SK-N-SH (cell line): ENCODE measurements at regions not wholly inside any gene's neighbourhood (a gene's known extent, or its start where the extent isn't known, plus 50 kb on each side); places are given as distances from the start of the nearest gene placed in this dataset.

ENCODE experiments used
- CTCF ChIA-PET: fragments of 300-600, 350-600 bp; formaldehyde crosslinking; extraction: SDS; loops from one replicate; lab custom pipeline; 2021; lab: Yijun Ruan, JAX
- POLR2A ChIA-PET: fragments of 350-600 bp; sonication (Branson Sonifier 250); formaldehyde crosslinking; extraction: SDS; loops from one replicate; lab custom pipeline; 2020; ENCODE audit warnings: antibody characterized with exemption, inconsistent platforms; lab: Yijun Ruan, JAX
- DNase-seq: peaks from one replicate; pipeline ENCODE4 v3.0.0; 2012
- H2AFZ ChIP-seq: fragments of 200-600 bp; sonication (generic); 2 replicates; pipeline ENCODE4 v1.8.1; 2016; ENCODE audit warnings: antibody characterized with exemption, mild to moderate bottlenecking, low read depth
- H3F3A ChIP-seq: fragments of 200-600 bp; sonication (generic); replicated peaks from 2 replicates; pipeline ENCODE3; 2016; ENCODE audit warnings: antibody characterized with exemption, mild to moderate bottlenecking; ENCODE audit not compliant: insufficient read depth
- H3K27ac ChIP-seq, 2 experiments: fragments of 200-500 bp in 1 of 2; fragments of 200-600 bp in 1 of 2; sonication (Bioruptor generic) in 1 of 2; sonication (generic), shearing (Covaris generic) in 1 of 2; 2 replicates each; pipeline versions ENCODE4 v1.5.1 to v1.6.1; 2014 to 2016; ENCODE audit warnings: low read depth in 2 of 2, inconsistent platforms in 1 of 2, low read length in 1 of 2, mild to moderate bottlenecking in 1 of 2, mixed read lengths in 1 of 2
- H3K27me3 ChIP-seq: fragments of 200-600 bp; sonication (generic), shearing (Covaris generic); 2 replicates; pipeline ENCODE4 v1.6.1; 2016; ENCODE audit warnings: mixed run types; ENCODE audit not compliant: insufficient read depth
- H3K36me3 ChIP-seq, 2 experiments: fragments of 200-500 bp in 1 of 2; fragments of 200-600 bp in 1 of 2; sonication (Bioruptor generic) in 1 of 2; sonication (generic) in 1 of 2; replicated peaks in 1 of 2; 2 replicates each; pipeline versions ENCODE3 to v1.5.1; 2014 to 2016; ENCODE audit warnings: low read length in 1 of 2, mild to moderate bottlenecking in 1 of 2; ENCODE audit not compliant: insufficient read depth in 2 of 2, control insufficient read depth in 1 of 2
- H3K4me1 ChIP-seq, 2 experiments: fragments of 200-500 bp in 1 of 2; fragments of 200-600 bp in 1 of 2; sonication (Bioruptor generic) in 1 of 2; sonication (generic), shearing (Covaris generic) in 1 of 2; 2 replicates each; pipeline versions ENCODE4 v1.5.1 to v1.6.1; 2014 to 2016; ENCODE audit warnings: low read depth in 1 of 2, low read length in 1 of 2, mixed run types in 1 of 2; ENCODE audit not compliant: insufficient read depth in 2 of 2, control insufficient read depth in 1 of 2
- H3K4me2 ChIP-seq: fragments of 200-600 bp; sonication (generic), shearing (Covaris generic); 2 replicates; pipeline ENCODE4 v1.6.1; 2017; ENCODE audit warnings: mixed run types
- H3K4me3 ChIP-seq, 2 experiments: fragments of 200-500 bp in 1 of 2; fragments of 200-600 bp in 1 of 2; sonication (Bioruptor generic) in 1 of 2; sonication (generic), shearing (Covaris generic) in 1 of 2; 2 replicates each; pipeline versions ENCODE4 v1.5.1 to v1.8.1; 2014 to 2016; ENCODE audit warnings: low read depth in 2 of 2, inconsistent platforms in 1 of 2, low read length in 1 of 2, mild to moderate bottlenecking in 1 of 2, mixed read lengths in 1 of 2, moderate library complexity in 1 of 2
- H3K79me2 ChIP-seq: fragments of 200-600 bp; sonication (generic); 2 replicates; pipeline ENCODE4 v1.8.1; 2017; ENCODE audit warnings: mild to moderate bottlenecking; ENCODE audit not compliant: insufficient read depth
- H3K9ac ChIP-seq: fragments of 200-600 bp; sonication (generic); 2 replicates; pipeline ENCODE4 v1.6.1; 2017; ENCODE audit warnings: mixed run types
- H3K9me2 ChIP-seq: fragments of 200-600 bp; sonication (generic); 2 replicates; pipeline ENCODE4 v1.6.1; 2017; ENCODE audit warnings: mixed run types
- H3K9me3 ChIP-seq: fragments of 200-600 bp; sonication (generic); 2 replicates; pipeline ENCODE4 v1.6.1; 2017; ENCODE audit warnings: mixed run types, mild to moderate bottlenecking, moderate library complexity
- H4K20me1 ChIP-seq: fragments of 200-600 bp; sonication (generic); 2 replicates; pipeline ENCODE4 v1.6.1; 2017; ENCODE audit warnings: mild to moderate bottlenecking, mixed run types; ENCODE audit not compliant: insufficient read depth
- CHD2 ChIP-seq: fragments of 150-350 bp; IDR thresholded peaks from 2 replicates; pipeline ENCODE4 v1.6.1; 2018; ENCODE audit warnings: low read length; ENCODE audit not compliant: partially characterized antibody
- EZH2phosphoT487 ChIP-seq: fragments of 200-600 bp; sonication (generic); IDR thresholded peaks from 2 replicates; pipeline ENCODE4 v1.6.1; 2017; ENCODE audit warnings: low read depth, mixed run types, mild to moderate bottlenecking, antibody characterized with exemption, moderate library complexity, borderline replicate concordance
- FOXJ3 ChIP-seq: sonication (generic); formaldehyde crosslinking; IDR thresholded peaks from 2 replicates; pipeline ENCODE4 v1.5.1; 2020; ENCODE audit warnings: mild to moderate bottlenecking, missing genetic modification reagents
- GATA2 ChIP-seq: sonication (generic); formaldehyde crosslinking; IDR thresholded peaks from 2 replicates; pipeline ENCODE4 v1.5.0; 2020; ENCODE audit warnings: mild to moderate bottlenecking, missing genetic modification reagents
- MXI1 ChIP-seq: IDR thresholded peaks from 2 replicates; pipeline ENCODE4 v1.6.1; 2012; ENCODE audit warnings: mild to moderate bottlenecking, low read depth, low read length, improper control_type of control experiment
- POLR2AphosphoS5 ChIP-seq: IDR thresholded peaks from 2 replicates; pipeline ENCODE4 v1.6.1; 2012; ENCODE audit warnings: low read depth, low read length
- RAD21 ChIP-seq: IDR thresholded peaks from 2 replicates; pipeline ENCODE4 v1.6.1; 2012; ENCODE audit warnings: mild to moderate bottlenecking, low read length
- RCOR1 ChIP-seq: fragments of 150-350 bp; IDR thresholded peaks from 2 replicates; pipeline ENCODE4 v1.6.1; 2017; ENCODE audit warnings: antibody characterized with exemption, low read length
- SIN3A ChIP-seq: IDR thresholded peaks from 2 replicates; pipeline ENCODE4 v1.6.1; 2012; ENCODE audit warnings: low read depth, mild to moderate bottlenecking, low read length, moderate library complexity, borderline replicate concordance
- SMC3 ChIP-seq: IDR thresholded peaks from 2 replicates; pipeline ENCODE4 v1.6.1; 2012; ENCODE audit warnings: low read depth, low read length, improper control_type of control experiment
- TAF1 ChIP-seq: IDR thresholded peaks from 2 replicates; pipeline ENCODE4 v1.6.1; 2012; ENCODE audit warnings: low read depth, mild to moderate bottlenecking, low read length, moderate library complexity, borderline replicate concordance
- YY1 ChIP-seq: IDR thresholded peaks from 2 replicates; pipeline ENCODE4 v1.4.0; 2012; ENCODE audit warnings: low read depth, mild to moderate bottlenecking
- WGBS: methylation state at CpG from one replicate; pipeline ENCODE4 v1.1.6; 2017; ENCODE audit warnings: low lambda C conversion rate; 5-methylcytosine and 5-hydroxymethylcytosine counted together
- TF ChIP-seq, protein P1 (sequence below): IDR thresholded peaks from 2 replicates; pipeline ENCODE4 v1.4.0; 2012; ENCODE audit warnings: low read depth, borderline replicate concordance
- TF ChIP-seq, protein P2 (sequence below): IDR thresholded peaks from 2 replicates; pipeline ENCODE4 v1.4.0; 2012; ENCODE audit warnings: low read depth
- TF ChIP-seq, protein P3 (sequence below): IDR thresholded peaks from 2 replicates; pipeline ENCODE4; 2012
- TF ChIP-seq, protein P4 (sequence below): fragments of 150-350 bp; IDR thresholded peaks from 2 replicates; pipeline ENCODE4 v1.6.1; 2016; ENCODE audit warnings: mild to moderate bottlenecking, low read depth, low read length
- TF ChIP-seq, protein P5 (sequence below): IDR thresholded peaks from 2 replicates; pipeline ENCODE4 v1.4.0; 2012; ENCODE audit warnings: low read depth, borderline replicate concordance
- TF ChIP-seq, protein P6 (sequence below): IDR thresholded peaks from 2 replicates; pipeline ENCODE4 v1.6.1; 2012; ENCODE audit warnings: mild to moderate bottlenecking, low read depth, low read length, moderate library complexity

DNA sequence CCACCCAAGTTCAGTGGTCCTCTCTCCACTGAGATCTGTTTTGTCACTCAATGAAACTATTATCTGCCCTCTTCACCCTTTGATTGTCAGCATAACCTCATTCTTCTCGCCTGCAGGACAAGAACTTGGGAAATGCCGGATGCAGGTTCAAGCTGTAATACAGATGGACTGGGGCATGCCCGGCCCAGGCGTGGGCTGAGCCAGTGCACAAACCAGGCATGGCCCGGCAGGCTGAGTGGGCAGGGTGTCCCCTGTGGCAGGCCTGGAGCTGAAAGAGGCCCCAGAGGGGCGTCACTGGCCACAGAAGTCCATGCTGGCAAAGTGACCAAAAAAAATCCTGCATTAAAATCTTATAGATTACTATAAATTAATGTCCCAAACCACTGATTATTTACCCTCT is 638.9 kb upstream of the EPHA6 start:
- ChIA-PET POLR2A (no interaction called here), CTCF (no interaction called here)
- 9% methylated on average over 6 of the region's 6 CpGs for WGBS
- H3K79me2 ChIP-seq, result no peaks in the 10 kb centered on the region
- no peaks in the 10 kb centered on the region for H4K20me1 ChIP-seq
- no peaks in the 10 kb centered on the region for H3K27me3 ChIP-seq
- H3K4me1 ChIP-seq, result no peaks in the 10 kb centered on the region
- no peak overlapping the region for H3K9ac ChIP-seq
- H3K27ac ChIP-seq, result no peak overlapping the region
- DNase-seq, result no peak
- H3K4me3 ChIP-seq, result no peak overlapping the region
- H2AFZ ChIP-seq, result no peak overlapping the region
- no peaks in the 10 kb centered on the region for H3K9me2 ChIP-seq
- no peak overlapping the region for H3K4me2 ChIP-seq
- no peaks in the 10 kb centered on the region for H3F3A ChIP-seq
- no peaks in the 10 kb centered on the region for H3K36me3 ChIP-seq
- H3K9me3 ChIP-seq, result no peaks in the 10 kb centered on the region
- no peak for TF ChIP-seq TAF1
- TF ChIP-seq, protein P1, sequence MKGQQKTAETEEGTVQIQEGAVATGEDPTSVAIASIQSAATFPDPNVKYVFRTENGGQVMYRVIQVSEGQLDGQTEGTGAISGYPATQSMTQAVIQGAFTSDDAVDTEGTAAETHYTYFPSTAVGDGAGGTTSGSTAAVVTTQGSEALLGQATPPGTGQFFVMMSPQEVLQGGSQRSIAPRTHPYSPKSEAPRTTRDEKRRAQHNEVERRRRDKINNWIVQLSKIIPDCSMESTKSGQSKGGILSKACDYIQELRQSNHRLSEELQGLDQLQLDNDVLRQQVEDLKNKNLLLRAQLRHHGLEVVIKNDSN, result no peak
- no peak for TF ChIP-seq CHD2
- TF ChIP-seq, protein P2, sequence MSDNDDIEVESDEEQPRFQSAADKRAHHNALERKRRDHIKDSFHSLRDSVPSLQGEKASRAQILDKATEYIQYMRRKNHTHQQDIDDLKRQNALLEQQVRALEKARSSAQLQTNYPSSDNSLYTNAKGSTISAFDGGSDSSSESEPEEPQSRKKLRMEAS, result no peak
- TF ChIP-seq POLR2AphosphoS5, result no peak
- no peak for TF ChIP-seq SMC3
- TF ChIP-seq MXI1, result no peak
- no peak for TF ChIP-seq GATA2 (CRISPR knock-in tag)

DNA sequence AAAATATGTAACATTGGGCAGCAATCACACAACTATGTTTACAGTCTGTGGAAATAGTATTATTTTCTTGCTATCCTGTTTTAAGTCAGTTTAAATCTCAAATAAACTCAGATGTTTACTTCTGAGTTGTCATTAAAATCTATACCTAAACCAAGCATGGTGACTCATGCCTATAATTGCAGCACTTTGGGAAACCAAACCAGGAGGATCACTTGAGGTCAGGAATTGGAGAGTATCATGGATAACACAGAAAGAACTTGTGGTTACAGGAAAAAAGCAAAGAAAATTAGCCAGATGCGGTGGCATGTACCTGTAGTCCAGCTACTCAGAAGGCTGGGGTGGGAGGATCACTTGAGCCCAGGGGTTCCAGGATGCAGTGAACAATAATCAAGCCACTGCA is 631.6 kb upstream of the EPHA6 start:
- no peaks in the 10 kb centered on the region for H3K79me2 ChIP-seq
- no peaks in the 10 kb centered on the region for H3K9me2 ChIP-seq
- H3K9ac ChIP-seq, result no peak overlapping the region
- H3K27me3 ChIP-seq, result no peaks in the 10 kb centered on the region
- no peak overlapping the region for H3K4me2 ChIP-seq
- DNase-seq, result no peak
- H3K36me3 ChIP-seq, result no peaks in the 10 kb centered on the region
- no peaks in the 10 kb centered on the region for H4K20me1 ChIP-seq
- H3K4me1 ChIP-seq, result no peaks in the 10 kb centered on the region
- no peaks in the 10 kb centered on the region for H3K9me3 ChIP-seq
- WGBS, result 15% methylated on average over 1 of the region's 1 CpG
- POLR2A ChIA-PET, result no interaction called here
- CTCF ChIA-PET, result no interaction called here
- no peak overlapping the region for H3K4me3 ChIP-seq
- no peaks in the 10 kb centered on the region for H3F3A ChIP-seq
- H3K27ac ChIP-seq, result no peak overlapping the region
- H2AFZ ChIP-seq, result no peak overlapping the region
- TF ChIP-seq, protein P3, sequence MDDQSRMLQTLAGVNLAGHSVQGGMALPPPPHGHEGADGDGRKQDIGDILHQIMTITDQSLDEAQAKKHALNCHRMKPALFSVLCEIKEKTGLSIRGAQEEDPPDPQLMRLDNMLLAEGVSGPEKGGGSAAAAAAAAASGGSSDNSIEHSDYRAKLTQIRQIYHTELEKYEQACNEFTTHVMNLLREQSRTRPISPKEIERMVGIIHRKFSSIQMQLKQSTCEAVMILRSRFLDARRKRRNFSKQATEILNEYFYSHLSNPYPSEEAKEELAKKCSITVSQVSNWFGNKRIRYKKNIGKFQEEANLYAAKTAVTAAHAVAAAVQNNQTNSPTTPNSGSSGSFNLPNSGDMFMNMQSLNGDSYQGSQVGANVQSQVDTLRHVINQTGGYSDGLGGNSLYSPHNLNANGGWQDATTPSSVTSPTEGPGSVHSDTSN, result no peak
- TF ChIP-seq RCOR1, result no peak
- TF ChIP-seq SMC3, result no peak
- no peak for TF ChIP-seq SIN3A
- no peak for TF ChIP-seq MXI1
- TF ChIP-seq EZH2phosphoT487, result no peak
- TF ChIP-seq, protein P4, sequence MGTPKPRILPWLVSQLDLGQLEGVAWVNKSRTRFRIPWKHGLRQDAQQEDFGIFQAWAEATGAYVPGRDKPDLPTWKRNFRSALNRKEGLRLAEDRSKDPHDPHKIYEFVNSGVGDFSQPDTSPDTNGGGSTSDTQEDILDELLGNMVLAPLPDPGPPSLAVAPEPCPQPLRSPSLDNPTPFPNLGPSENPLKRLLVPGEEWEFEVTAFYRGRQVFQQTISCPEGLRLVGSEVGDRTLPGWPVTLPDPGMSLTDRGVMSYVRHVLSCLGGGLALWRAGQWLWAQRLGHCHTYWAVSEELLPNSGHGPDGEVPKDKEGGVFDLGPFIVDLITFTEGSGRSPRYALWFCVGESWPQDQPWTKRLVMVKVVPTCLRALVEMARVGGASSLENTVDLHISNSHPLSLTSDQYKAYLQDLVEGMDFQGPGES, result no peak
- no peak for TF ChIP-seq RAD21
- TF ChIP-seq, protein P5, sequence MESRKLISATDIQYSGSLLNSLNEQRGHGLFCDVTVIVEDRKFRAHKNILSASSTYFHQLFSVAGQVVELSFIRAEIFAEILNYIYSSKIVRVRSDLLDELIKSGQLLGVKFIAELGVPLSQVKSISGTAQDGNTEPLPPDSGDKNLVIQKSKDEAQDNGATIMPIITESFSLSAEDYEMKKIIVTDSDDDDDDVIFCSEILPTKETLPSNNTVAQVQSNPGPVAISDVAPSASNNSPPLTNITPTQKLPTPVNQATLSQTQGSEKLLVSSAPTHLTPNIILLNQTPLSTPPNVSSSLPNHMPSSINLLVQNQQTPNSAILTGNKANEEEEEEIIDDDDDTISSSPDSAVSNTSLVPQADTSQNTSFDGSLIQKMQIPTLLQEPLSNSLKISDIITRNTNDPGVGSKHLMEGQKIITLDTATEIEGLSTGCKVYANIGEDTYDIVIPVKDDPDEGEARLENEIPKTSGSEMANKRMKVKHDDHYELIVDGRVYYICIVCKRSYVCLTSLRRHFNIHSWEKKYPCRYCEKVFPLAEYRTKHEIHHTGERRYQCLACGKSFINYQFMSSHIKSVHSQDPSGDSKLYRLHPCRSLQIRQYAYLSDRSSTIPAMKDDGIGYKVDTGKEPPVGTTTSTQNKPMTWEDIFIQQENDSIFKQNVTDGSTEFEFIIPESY, result no peak
- TF ChIP-seq YY1, result no peak
- no peak for TF ChIP-seq GATA2 (CRISPR knock-in tag)
- TF ChIP-seq, protein P6, sequence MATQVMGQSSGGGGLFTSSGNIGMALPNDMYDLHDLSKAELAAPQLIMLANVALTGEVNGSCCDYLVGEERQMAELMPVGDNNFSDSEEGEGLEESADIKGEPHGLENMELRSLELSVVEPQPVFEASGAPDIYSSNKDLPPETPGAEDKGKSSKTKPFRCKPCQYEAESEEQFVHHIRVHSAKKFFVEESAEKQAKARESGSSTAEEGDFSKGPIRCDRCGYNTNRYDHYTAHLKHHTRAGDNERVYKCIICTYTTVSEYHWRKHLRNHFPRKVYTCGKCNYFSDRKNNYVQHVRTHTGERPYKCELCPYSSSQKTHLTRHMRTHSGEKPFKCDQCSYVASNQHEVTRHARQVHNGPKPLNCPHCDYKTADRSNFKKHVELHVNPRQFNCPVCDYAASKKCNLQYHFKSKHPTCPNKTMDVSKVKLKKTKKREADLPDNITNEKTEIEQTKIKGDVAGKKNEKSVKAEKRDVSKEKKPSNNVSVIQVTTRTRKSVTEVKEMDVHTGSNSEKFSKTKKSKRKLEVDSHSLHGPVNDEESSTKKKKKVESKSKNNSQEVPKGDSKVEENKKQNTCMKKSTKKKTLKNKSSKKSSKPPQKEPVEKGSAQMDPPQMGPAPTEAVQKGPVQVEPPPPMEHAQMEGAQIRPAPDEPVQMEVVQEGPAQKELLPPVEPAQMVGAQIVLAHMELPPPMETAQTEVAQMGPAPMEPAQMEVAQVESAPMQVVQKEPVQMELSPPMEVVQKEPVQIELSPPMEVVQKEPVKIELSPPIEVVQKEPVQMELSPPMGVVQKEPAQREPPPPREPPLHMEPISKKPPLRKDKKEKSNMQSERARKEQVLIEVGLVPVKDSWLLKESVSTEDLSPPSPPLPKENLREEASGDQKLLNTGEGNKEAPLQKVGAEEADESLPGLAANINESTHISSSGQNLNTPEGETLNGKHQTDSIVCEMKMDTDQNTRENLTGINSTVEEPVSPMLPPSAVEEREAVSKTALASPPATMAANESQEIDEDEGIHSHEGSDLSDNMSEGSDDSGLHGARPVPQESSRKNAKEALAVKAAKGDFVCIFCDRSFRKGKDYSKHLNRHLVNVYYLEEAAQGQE, result no peak
- TF ChIP-seq, protein P1, result no peak
- TF ChIP-seq FOXJ3 (CRISPR knock-in tag), result no peak
